ENCODE measurements at regions not wholly inside any gene's neighbourhood (a gene's known extent, or its start where the extent isn't known, plus 50 kb on each side); places are given as distances from the start of the nearest gene placed in this dataset.

GRCh38 chr4:183763990-183764754, 105.1 kb downstream of the TRAPPC11 start:
- H3K27ac Mint-ChIP-seq: no peak overlapping the region
- no peaks in the 10 kb centered on the region for H3K4me1 Mint-ChIP-seq (ENCODE audit: low read depth in 2 of 2)
- no peak for DNase-seq
- no peak for ATAC-seq (replicated peaks)
- no peak overlapping the region for H3K4me3 Mint-ChIP-seq
- no peaks in the 10 kb centered on the region for H3K9me3 Mint-ChIP-seq
- H3K36me3 Mint-ChIP-seq (ENCODE audit: insufficient read depth): no peaks in the 10 kb centered on the region
- peaks cover 6 to 30% of the 10 kb centered on the region in 2 donors for H3K27me3 Mint-ChIP-seq

GRCh38 chr4:183765251-183765911, 106.3 kb downstream of the TRAPPC11 start:
- Mint-ChIP-seq H3K36me3 (ENCODE audit: insufficient read depth) (no peaks in the 10 kb centered on the region), H3K9me3 (no peaks in the 10 kb centered on the region), H3K27ac (no peak overlapping the region), H3K4me3 (no peak overlapping the region), H3K27me3 (peaks cover 6 to 30% of the 10 kb centered on the region in 2 donors), H3K4me1 (ENCODE audit: low read depth in 2 of 2) (no peaks in the 10 kb centered on the region)
- no peak for DNase-seq
- no peak for ATAC-seq (replicated peaks)

GRCh38 chr4:183766140-183766539, 107.0 kb downstream of the TRAPPC11 start:
- Mint-ChIP-seq H3K27ac (no peak overlapping the region), H3K36me3 (ENCODE audit: insufficient read depth) (no peaks in the 10 kb centered on the region), H3K27me3 (peaks cover 6 to 30% of the 10 kb centered on the region in 2 donors), H3K4me3 (no peak overlapping the region), H3K9me3 (no peaks in the 10 kb centered on the region), H3K4me1 (ENCODE audit: low read depth in 2 of 2) (no peaks in the 10 kb centered on the region)
- ATAC-seq (replicated peaks) (no peak), DNase-seq (no peak)

- Mint-ChIP-seq H3K27ac (no peak overlapping the region), H3K27me3 (peaks cover 0 to 23% of the 10 kb centered on the region in 2 donors), H3K9me3 (no peaks in the 10 kb centered on the region), H3K4me1 (ENCODE audit: low read depth in 2 of 2) (no peaks in the 10 kb centered on the region), H3K36me3 (ENCODE audit: insufficient read depth) (no peaks in the 10 kb centered on the region), H3K4me3 (no peak overlapping the region)
- DNase-seq: no peak
- no peak for ATAC-seq (replicated peaks)
Observed at GRCh38 chr4:183770906-183771305, 111.8 kb downstream of the TRAPPC11 start.

GRCh38 chr4:183772361-183772760, 113.3 kb downstream of the TRAPPC11 start:
- Mint-ChIP-seq H3K27me3 (peaks cover 0 to 14% of the 10 kb centered on the region in 2 donors), H3K9me3 (no peaks in the 10 kb centered on the region), H3K27ac (no peak overlapping the region), H3K4me1 (ENCODE audit: low read depth in 2 of 2) (no peaks in the 10 kb centered on the region), H3K36me3 (ENCODE audit: insufficient read depth) (no peaks in the 10 kb centered on the region), H3K4me3 (no peak overlapping the region)
- ATAC-seq (replicated peaks): no peak
- DNase-seq: no peak

- Mint-ChIP-seq H3K27ac (no peak overlapping the region), H3K27me3 (peaks cover 0 to 14% of the 10 kb centered on the region in 2 donors), H3K9me3 (no peaks in the 10 kb centered on the region), H3K4me1 (ENCODE audit: low read depth in 2 of 2) (no peaks in the 10 kb centered on the region), H3K4me3 (no peak overlapping the region), H3K36me3 (ENCODE audit: insufficient read depth) (no peaks in the 10 kb centered on the region)
- ATAC-seq (replicated peaks): no peak
- no peak for DNase-seq
Observed at GRCh38 chr4:183773790-183774189, 114.7 kb downstream of the TRAPPC11 start.

GRCh38 chr4:183783306-183783705, 121.8 kb upstream of the STOX2 start:
- H3K27ac Mint-ChIP-seq: no peak overlapping the region
- no peak overlapping the region for H3K4me3 Mint-ChIP-seq
- no peaks in the 10 kb centered on the region for H3K4me1 Mint-ChIP-seq (ENCODE audit: low read depth in 2 of 2)
- H3K36me3 Mint-ChIP-seq (ENCODE audit: insufficient read depth): no peaks in the 10 kb centered on the region
- DNase-seq (no peak), ATAC-seq (replicated peaks) (no peak)
- H3K9me3 Mint-ChIP-seq: no peaks in the 10 kb centered on the region
- H3K27me3 Mint-ChIP-seq: peaks cover 36 to 55% of the 10 kb centered on the region in 2 donors

GRCh38 chr4:183783991-183784553, 121.0 kb upstream of the STOX2 start:
- DNase-seq (no peak), ATAC-seq (replicated peaks) (no peak)
- H3K27ac Mint-ChIP-seq: no peak overlapping the region

GRCh38 chr4:183788308-183788905, 116.7 kb upstream of the STOX2 start:
- H3K4me1 Mint-ChIP-seq (ENCODE audit: low read depth in 2 of 2): no peaks in the 10 kb centered on the region
- peaks cover 3% of the 10 kb centered on the region for H3K36me3 Mint-ChIP-seq (ENCODE audit: insufficient read depth)
- no peak overlapping the region for H3K4me3 Mint-ChIP-seq
- DNase-seq (no peak), ATAC-seq (replicated peaks) (no peak)
- no peaks in the 10 kb centered on the region for H3K9me3 Mint-ChIP-seq
- peaks cover 37 to 60% of the 10 kb centered on the region in 2 donors for H3K27me3 Mint-ChIP-seq
- H3K27ac Mint-ChIP-seq: no peak overlapping the region

More at GRCh38 chr4:183783991-183784553, 121.0 kb upstream of the STOX2 start:
- no peaks in the 10 kb centered on the region for H3K36me3 Mint-ChIP-seq (ENCODE audit: insufficient read depth)
- H3K4me3 Mint-ChIP-seq: no peak overlapping the region
- H3K4me1 Mint-ChIP-seq (ENCODE audit: low read depth in 2 of 2): no peaks in the 10 kb centered on the region
- H3K27me3 Mint-ChIP-seq: peaks cover 36 to 59% of the 10 kb centered on the region in 2 donors
- no peaks in the 10 kb centered on the region for H3K9me3 Mint-ChIP-seq

GRCh38 chr4:183789657-183790056, 115.5 kb upstream of the STOX2 start:
- Mint-ChIP-seq H3K27ac (no peak overlapping the region), H3K9me3 (no peaks in the 10 kb centered on the region), H3K27me3 (peaks cover 36 to 61% of the 10 kb centered on the region in 2 donors), H3K36me3 (ENCODE audit: insufficient read depth) (peaks cover 3% of the 10 kb centered on the region), H3K4me1 (ENCODE audit: low read depth in 2 of 2) (no peaks in the 10 kb centered on the region), H3K4me3 (no peak overlapping the region)
- DNase-seq (no peak), ATAC-seq (replicated peaks) (no peak)

- Mint-ChIP-seq H3K36me3 (ENCODE audit: insufficient read depth) (peaks cover 3% of the 10 kb centered on the region), H3K9me3 (no peaks in the 10 kb centered on the region), H3K27me3 (peaks cover 44 to 71% of the 10 kb centered on the region in 2 donors), H3K4me3 (no peak overlapping the region), H3K27ac (no peak overlapping the region), H3K4me1 (ENCODE audit: low read depth in 2 of 2) (no peaks in the 10 kb centered on the region)
- ATAC-seq (replicated peaks): no peak
- DNase-seq: no peak
Observed at GRCh38 chr4:183790661-183791060, 114.4 kb upstream of the STOX2 start.

GRCh38 chr4:183797011-183797444, 108.1 kb upstream of the STOX2 start:
- Mint-ChIP-seq H3K36me3 (ENCODE audit: insufficient read depth) (no peaks in the 10 kb centered on the region), H3K4me1 (ENCODE audit: low read depth in 2 of 2) (no peaks in the 10 kb centered on the region), H3K9me3 (no peaks in the 10 kb centered on the region), H3K4me3 (peak overlapping the region; percentile 46 to 54), H3K27ac (no peak overlapping the region), H3K27me3 (peaks cover 44 to 72% of the 10 kb centered on the region in 2 donors)
- DNase-seq (no peak), ATAC-seq (replicated peaks) (no peak)

- peak overlapping the region; percentile 13 to 34 for H3K4me3 Mint-ChIP-seq
- no peak for DNase-seq
- H3K27ac Mint-ChIP-seq: no peak overlapping the region
- H3K27me3 Mint-ChIP-seq: peaks cover 44 to 76% of the 10 kb centered on the region in 2 donors
- H3K4me1 Mint-ChIP-seq (ENCODE audit: low read depth in 2 of 2): no peaks in the 10 kb centered on the region
- no peak for ATAC-seq (replicated peaks)
- no peaks in the 10 kb centered on the region for H3K36me3 Mint-ChIP-seq (ENCODE audit: insufficient read depth)
- H3K9me3 Mint-ChIP-seq: no peaks in the 10 kb centered on the region
Observed at GRCh38 chr4:183797445-183798300, 107.4 kb upstream of the STOX2 start.
